H9 (cell line): ENCODE measurements at regions not wholly inside any gene's neighbourhood (a gene's known extent, or its start where the extent isn't known, plus 50 kb on each side); places are given as distances from the start of the nearest gene placed in this dataset.

Source experiments
- DNase-seq: peaks from one replicate; pipeline ENCODE4 v3.0.0-alpha.2; 2017
- H2AFZ ChIP-seq: one replicate; pipeline ENCODE4 v1.6.1; 2013; ENCODE audit warnings: mild to moderate bottlenecking, low read length, control low read depth, moderate library complexity
- H2AK5ac ChIP-seq: 2 replicates; pipeline ENCODE4 v1.6.1; 2013; ENCODE audit warnings: low read length, control low read depth, mixed read lengths; ENCODE audit not compliant: insufficient read length
- H2BK120ac ChIP-seq: one replicate; pipeline ENCODE4 v1.6.1; 2013; ENCODE audit warnings: low read depth, mild to moderate bottlenecking, low read length, control low read depth, inconsistent platforms; ENCODE audit not compliant: poor library complexity, severe bottlenecking
- H2BK12ac ChIP-seq: 2 replicates; pipeline ENCODE4 v1.6.1; 2013; ENCODE audit warnings: low read length, control low read depth, mixed read lengths, low read depth; ENCODE audit not compliant: insufficient read length
- H2BK15ac ChIP-seq: 2 replicates; pipeline ENCODE4 v1.6.1; 2013; ENCODE audit warnings: low read depth, low read length, control low read depth
- H2BK20ac ChIP-seq: one replicate; pipeline ENCODE4 v1.6.1; 2013; ENCODE audit warnings: low read depth, mild to moderate bottlenecking, low read length, control low read depth, inconsistent platforms; ENCODE audit not compliant: poor library complexity, severe bottlenecking
- H2BK5ac ChIP-seq: 2 replicates; pipeline ENCODE4 v1.6.1; 2013; ENCODE audit warnings: low read length, control low read depth, mixed read lengths; ENCODE audit not compliant: insufficient read length
- H3K14ac ChIP-seq: 2 replicates; pipeline ENCODE4 v1.6.1; 2013; ENCODE audit warnings: low read length, control low read depth; ENCODE audit not compliant: insufficient read depth
- H3K18ac ChIP-seq: 2 replicates; pipeline ENCODE4 v1.6.1; 2013; ENCODE audit warnings: low read depth, mild to moderate bottlenecking, mixed read lengths, low read length, control low read depth; ENCODE audit not compliant: insufficient read length
- H3K23ac ChIP-seq: 2 replicates; pipeline ENCODE4 v1.6.1; 2013; ENCODE audit warnings: low read length, control low read depth, mixed read lengths, low read depth; ENCODE audit not compliant: insufficient read length
- H3K23me2 ChIP-seq: 2 replicates; pipeline ENCODE4 v1.6.1; 2013; ENCODE audit warnings: low read depth, mild to moderate bottlenecking, mixed read lengths, low read length, control low read depth; ENCODE audit not compliant: insufficient read length, poor library complexity, severe bottlenecking
- H3K27ac ChIP-seq: 2 replicates; pipeline ENCODE4 v1.5.1; 2013; ENCODE audit warnings: low read length, control low read depth, mixed read lengths, low read depth; ENCODE audit not compliant: insufficient read length
- H3K27me3 ChIP-seq: 2 replicates; pipeline ENCODE4 v1.6.1; 2013; ENCODE audit warnings: low read length, control low read depth, inconsistent platforms; ENCODE audit not compliant: insufficient read depth
- H3K4ac ChIP-seq: 2 replicates; pipeline ENCODE4 v1.6.1; 2013; ENCODE audit warnings: low read depth, mild to moderate bottlenecking, control low read depth, inconsistent platforms, low read length, moderate library complexity
- H3K4me1 ChIP-seq: 2 replicates; pipeline ENCODE4 v1.6.1; 2013; ENCODE audit warnings: low read length, control low read depth, inconsistent platforms; ENCODE audit not compliant: insufficient read depth
- H3K4me2 ChIP-seq: 2 replicates; pipeline ENCODE4 v1.6.1; 2013; ENCODE audit warnings: low read length, control low read depth, mixed read lengths; ENCODE audit not compliant: insufficient read length, insufficient read depth
- H3K56ac ChIP-seq: 2 replicates; pipeline ENCODE4 v1.6.1; 2013; ENCODE audit warnings: low read depth, mild to moderate bottlenecking, mixed read lengths, low read length, control low read depth; ENCODE audit not compliant: insufficient read length
- H3K79me1 ChIP-seq: 2 replicates; pipeline ENCODE4 v1.6.1; 2013; ENCODE audit warnings: low read depth, mild to moderate bottlenecking, moderate library complexity, low read length, control low read depth, inconsistent platforms; ENCODE audit not compliant: insufficient read depth, poor library complexity, severe bottlenecking
- H3K79me2 ChIP-seq: 2 replicates; pipeline ENCODE4 v1.6.1; 2013; ENCODE audit warnings: low read length, control low read depth, inconsistent platforms; ENCODE audit not compliant: insufficient read depth
- H3K9ac ChIP-seq: 2 replicates; pipeline ENCODE4 v1.6.1; 2013; ENCODE audit warnings: low read length, control low read depth, mixed read lengths; ENCODE audit not compliant: insufficient read length; ENCODE audit errors: extremely low read depth
- H3K9me3 ChIP-seq: one replicate; pipeline ENCODE4 v1.6.1; 2013; ENCODE audit warnings: low read depth, low read length, inconsistent platforms; ENCODE audit not compliant: control insufficient read depth
- H3T11ph ChIP-seq: one replicate; pipeline ENCODE4 v1.6.1; 2013; ENCODE audit warnings: mild to moderate bottlenecking, low read length, control low read depth, inconsistent platforms
- H4K20me1 ChIP-seq: one replicate; pipeline ENCODE4 v1.6.1; 2013; ENCODE audit not compliant: control insufficient read depth, insufficient read length, insufficient read depth
- H4K5ac ChIP-seq: 2 replicates; pipeline ENCODE4 v1.6.1; 2013; ENCODE audit warnings: low read depth, mild to moderate bottlenecking, mixed read lengths, low read length, control low read depth; ENCODE audit not compliant: insufficient read length
- H4K8ac ChIP-seq: replicated peaks from 2 replicates; pipeline ENCODE4 v1.6.1; 2013; ENCODE audit warnings: low read length, control low read depth, mixed read lengths, low read depth; ENCODE audit not compliant: insufficient read length
- H4K91ac ChIP-seq: 2 replicates; pipeline ENCODE4 v1.6.1; 2013; ENCODE audit warnings: low read depth, mild to moderate bottlenecking, moderate library complexity, mixed read lengths, low read length, control low read depth; ENCODE audit not compliant: insufficient read length
- H3K27ac Mint-ChIP-seq, 3 experiments: 2 replicates in 2 of 3; 3 replicates in 1 of 3; pipeline ENCODE4 v1.8.0; 2020 to 2021; ENCODE audit warnings: mixed read lengths in 3 of 3, mild to moderate bottlenecking in 1 of 3, moderate library complexity in 1 of 3
- H3K27me3 Mint-ChIP-seq: 2 replicates; pipeline ENCODE4 v1.8.0; 2021; ENCODE audit warnings: low read depth, mild to moderate bottlenecking, moderate library complexity, mixed read lengths
- H3K36me3 Mint-ChIP-seq, 3 experiments: 2 replicates in 2 of 3; 3 replicates in 1 of 3; pipeline ENCODE4 v1.8.0; 2020 to 2021; ENCODE audit warnings: low read depth in 3 of 3, mixed read lengths in 3 of 3; ENCODE audit not compliant: insufficient read depth in 1 of 3
- H3K4me1 Mint-ChIP-seq, 2 experiments: 2 replicates each; pipeline ENCODE4 v1.8.0; 2020; ENCODE audit warnings: mixed read lengths in 2 of 2
- H3K4me3 Mint-ChIP-seq, 2 experiments: 2 replicates in 1 of 2; 3 replicates in 1 of 2; pipeline ENCODE4 v1.8.0; 2020 to 2021; ENCODE audit warnings: mild to moderate bottlenecking in 2 of 2, mixed read lengths in 2 of 2, moderate library complexity in 1 of 2
- H3K9me3 Mint-ChIP-seq, 2 experiments: 2 replicates in 1 of 2; 3 replicates in 1 of 2; pipeline ENCODE4 v1.8.0; 2020; ENCODE audit warnings: mild to moderate bottlenecking in 2 of 2, mixed read lengths in 2 of 2, moderate library complexity in 1 of 2
- WGBS: extraction: QIAGEN DNeasy Blood & Tissue Kit; methylation state at CpG from one replicate; pipeline ENCODE4 v1.1.7; 2013; ENCODE audit warnings: missing lambda C conversion rate, low lambda C conversion rate, mixed read lengths; ENCODE audit not compliant: insufficient read length; ENCODE audit errors: extremely low coverage; 5-methylcytosine and 5-hydroxymethylcytosine counted together
- TF ChIP-seq, protein P1 (sequence below): fragments of 200-600 bp; sonication (generic); conservative IDR thresholded peaks from 3 replicates; pipeline ENCODE4 v1.8.0; 2021; ENCODE audit warnings: antibody characterized with exemption, mild to moderate bottlenecking

DNA sequence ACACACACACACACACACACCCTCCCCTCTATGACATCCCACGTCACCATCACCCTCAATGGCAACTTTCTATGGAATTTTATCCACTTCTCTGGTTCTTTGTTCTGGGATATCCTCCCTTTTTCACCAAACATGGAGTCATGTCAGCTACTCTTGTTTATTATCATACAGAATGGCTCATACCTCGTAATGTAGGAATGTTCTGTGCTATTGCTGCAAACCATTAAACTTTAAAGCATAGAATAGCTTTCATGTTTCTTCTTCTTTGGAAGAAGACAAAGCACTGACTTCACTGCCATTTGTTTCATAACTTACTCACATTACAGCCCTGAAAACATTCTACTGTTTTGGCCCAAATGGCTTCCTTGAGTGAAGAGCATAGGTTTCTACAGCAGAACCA, 163.4 kb downstream of the FOXO1 start:
- no peaks in the 10 kb centered on the region for H3K36me3 Mint-ChIP-seq
- no peak overlapping the region for H2AK5ac ChIP-seq
- no peaks in the 10 kb centered on the region for H3K27me3 Mint-ChIP-seq
- H3K4ac ChIP-seq = no peak overlapping the region
- no peak for DNase-seq
- H2BK12ac ChIP-seq = no peak overlapping the region
- 0 out of 2 replicates have a peak, but pooled peaks cover 3% of the 10 kb centered on the region for H3K4me1 ChIP-seq
- no peak overlapping the region for H3K14ac ChIP-seq
- no peaks in the 10 kb centered on the region for H3K23me2 ChIP-seq
- no peak overlapping the region for H2BK5ac ChIP-seq
- H2BK120ac ChIP-seq = no peak overlapping the region
- H3K27ac ChIP-seq = no peak overlapping the region
- no peak overlapping the region for H2BK15ac ChIP-seq
- no peaks in the 10 kb centered on the region for H3K27me3 ChIP-seq
- H3K9me3 Mint-ChIP-seq = no peaks in the 10 kb centered on the region
- H2BK20ac ChIP-seq = no peak overlapping the region
- no peak overlapping the region for H3K9ac ChIP-seq
- H3K18ac ChIP-seq = no peak overlapping the region
- H3K27ac Mint-ChIP-seq = no peak overlapping the region
- no peak overlapping the region for H3K4me2 ChIP-seq
- H3K4me1 Mint-ChIP-seq = peaks cover 12 to 18% of the 10 kb centered on the region in 2 experiments; a peak in 3 of 4 replicates
- no peak overlapping the region for H3K23ac ChIP-seq
- H4K5ac ChIP-seq = no peak overlapping the region
- no peaks in the 10 kb centered on the region for H3K9me3 ChIP-seq
- H3T11ph ChIP-seq = no peak overlapping the region
- WGBS = no CpG with 5 or more reads among the region's 2 CpGs
- no peak overlapping the region for H3K56ac ChIP-seq
- H3K79me2 ChIP-seq = no peaks in the 10 kb centered on the region; the same call in 1 of the 2 replicates
- TF ChIP-seq, protein P1, sequence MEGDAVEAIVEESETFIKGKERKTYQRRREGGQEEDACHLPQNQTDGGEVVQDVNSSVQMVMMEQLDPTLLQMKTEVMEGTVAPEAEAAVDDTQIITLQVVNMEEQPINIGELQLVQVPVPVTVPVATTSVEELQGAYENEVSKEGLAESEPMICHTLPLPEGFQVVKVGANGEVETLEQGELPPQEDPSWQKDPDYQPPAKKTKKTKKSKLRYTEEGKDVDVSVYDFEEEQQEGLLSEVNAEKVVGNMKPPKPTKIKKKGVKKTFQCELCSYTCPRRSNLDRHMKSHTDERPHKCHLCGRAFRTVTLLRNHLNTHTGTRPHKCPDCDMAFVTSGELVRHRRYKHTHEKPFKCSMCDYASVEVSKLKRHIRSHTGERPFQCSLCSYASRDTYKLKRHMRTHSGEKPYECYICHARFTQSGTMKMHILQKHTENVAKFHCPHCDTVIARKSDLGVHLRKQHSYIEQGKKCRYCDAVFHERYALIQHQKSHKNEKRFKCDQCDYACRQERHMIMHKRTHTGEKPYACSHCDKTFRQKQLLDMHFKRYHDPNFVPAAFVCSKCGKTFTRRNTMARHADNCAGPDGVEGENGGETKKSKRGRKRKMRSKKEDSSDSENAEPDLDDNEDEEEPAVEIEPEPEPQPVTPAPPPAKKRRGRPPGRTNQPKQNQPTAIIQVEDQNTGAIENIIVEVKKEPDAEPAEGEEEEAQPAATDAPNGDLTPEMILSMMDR = no peak
- H3K4me3 Mint-ChIP-seq = no peak overlapping the region
- no peaks in the 10 kb centered on the region for H3K79me1 ChIP-seq
- H4K20me1 ChIP-seq = no peaks in the 10 kb centered on the region
- no peak overlapping the region for H2AFZ ChIP-seq
- no peak overlapping the region for H4K8ac ChIP-seq
- H4K91ac ChIP-seq = no peak overlapping the region
